ENCODE measurements at regions not wholly inside any gene's neighbourhood (a gene's known extent, or its start where the extent isn't known, plus 50 kb on each side); places are given as distances from the start of the nearest gene placed in this dataset.

DNA sequence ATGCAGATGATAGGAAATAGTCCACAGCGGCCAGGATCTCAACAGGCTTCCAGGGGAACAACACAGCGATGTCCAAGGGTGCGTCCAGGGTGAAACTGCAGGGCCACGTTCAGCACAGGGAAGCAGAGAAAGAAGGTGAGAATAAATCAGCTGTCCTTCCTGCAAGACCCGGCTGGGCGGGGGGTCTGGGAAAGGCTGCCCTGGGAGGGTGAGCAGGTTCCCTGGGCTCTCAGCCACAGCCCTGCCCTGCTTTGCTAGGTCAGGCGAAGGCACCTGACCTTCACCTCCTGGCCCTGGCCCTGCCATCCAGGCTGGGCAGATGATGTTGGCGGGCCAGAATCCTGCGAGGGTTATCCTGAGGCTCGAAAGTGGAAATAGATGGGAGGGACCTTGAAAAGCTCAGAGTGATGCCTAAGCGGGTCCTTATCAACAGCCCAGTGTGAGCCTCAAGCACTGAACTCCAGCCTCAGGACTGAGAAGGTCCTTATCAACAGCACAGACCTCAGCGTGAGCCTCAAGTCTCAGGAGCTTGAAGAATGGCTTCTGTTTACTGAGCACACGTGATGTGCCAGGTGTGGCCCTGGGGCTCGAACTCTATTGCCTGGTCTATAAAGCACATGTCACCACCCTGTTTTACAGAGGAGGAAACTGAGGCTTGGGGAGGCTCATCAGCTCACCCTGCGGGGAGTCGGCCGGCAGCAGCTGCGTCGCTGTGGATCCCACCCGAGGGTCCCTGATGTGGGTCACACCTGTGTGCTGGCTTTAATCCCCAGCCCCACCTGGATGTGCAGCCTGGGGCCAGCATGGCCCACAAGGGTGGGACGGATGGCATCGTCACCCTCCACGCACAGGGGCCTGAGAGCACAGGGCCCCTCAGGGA is 191.1 kb downstream of the BANP start (continued):
- peak; percentile 49 for TF ChIP-seq MGA (IDR thresholded peaks at IDR 0.05)
- TF ChIP-seq USF2 (CRISPR knock-in tag; IDR thresholded peaks at IDR 0.05): peak; percentile 39
- TF ChIP-seq CBFA2T3 (IDR thresholded peaks at IDR 0.05): peak; percentile 60
- peak; percentile 69 for TF ChIP-seq TCF3 (CRISPR knock-in tag; IDR thresholded peaks at IDR 0.05)

All from K562 (cell line).